HT-29 (cell line): ENCODE measurements at regions not wholly inside any gene's neighbourhood (a gene's known extent, or its start where the extent isn't known, plus 50 kb on each side); places are given as distances from the start of the nearest gene placed in this dataset.
A peak's percentile ranks its signal among the peaks of the same experiment; 100 is the strongest.
"Not testable (repeated sequence)": the region's sequence is repeated elsewhere in the genome, so short reads cannot be mapped to it uniquely, and the experiment has no call there.

Experiments
- DNase-seq: peaks from one replicate; pipeline ENCODE4 v3.0.0-alpha.2; 2015; ENCODE audit warnings: low spot score

DNA sequence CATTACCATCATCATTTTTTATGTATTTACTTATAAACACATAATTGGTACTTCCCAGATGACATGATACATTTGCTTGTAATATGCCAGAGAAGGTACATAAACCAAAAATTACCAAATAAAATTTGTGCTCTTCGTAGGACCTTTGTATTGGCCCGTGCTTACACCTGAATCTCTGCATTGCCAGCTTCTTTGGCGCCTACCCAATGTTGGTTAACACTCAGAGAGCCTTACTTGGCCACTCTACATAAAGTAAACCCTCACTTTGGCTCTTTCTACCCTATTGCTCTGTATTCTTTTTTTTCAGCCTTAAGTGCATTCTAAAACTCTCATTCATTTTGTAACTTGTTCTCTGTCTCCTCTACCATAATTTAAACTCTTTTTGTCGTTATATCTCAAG lies 148.1 kb upstream of the ZNF608 start:
- no peak for DNase-seq

DNA sequence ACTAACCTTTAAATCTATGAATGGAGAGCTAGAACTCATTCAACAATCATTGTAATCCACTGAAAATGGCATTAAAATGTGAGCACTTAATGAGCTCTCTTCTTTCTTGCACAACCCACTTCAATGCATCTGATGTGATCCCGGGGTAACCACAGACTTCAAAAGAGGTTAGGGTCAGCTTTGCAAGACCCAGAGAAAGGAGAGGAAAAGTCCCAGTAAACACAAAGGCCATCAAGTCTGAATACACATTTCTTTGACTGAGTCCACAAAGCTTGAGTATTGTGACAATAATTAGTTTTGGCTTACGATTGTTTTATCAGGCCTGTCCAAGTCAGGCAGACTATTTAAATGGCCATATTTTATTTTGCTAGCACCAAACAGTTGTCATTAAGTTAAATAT lies 148.8 kb upstream of the ZNF608 start:
- DNase-seq, result no peak

DNA sequence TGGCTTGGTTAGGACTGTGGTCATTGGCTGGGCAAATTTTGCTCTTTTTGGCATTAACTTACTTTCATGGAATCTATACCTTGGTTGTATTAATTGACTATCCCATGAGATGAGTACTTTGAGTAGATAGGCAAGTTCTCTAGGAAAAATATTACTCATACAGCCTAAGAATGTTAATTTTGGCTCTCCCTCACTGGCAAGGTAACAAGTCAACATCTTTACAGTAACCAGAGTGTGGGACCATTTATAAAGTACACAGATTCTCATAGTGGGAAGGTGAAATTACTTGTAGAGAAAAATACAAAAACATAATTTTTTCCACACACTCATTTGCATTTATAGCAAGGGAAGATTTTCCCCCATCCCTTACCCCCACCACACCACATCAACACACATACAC lies 154.6 kb upstream of the ZNF608 start:
- DNase-seq, result no peak

DNA sequence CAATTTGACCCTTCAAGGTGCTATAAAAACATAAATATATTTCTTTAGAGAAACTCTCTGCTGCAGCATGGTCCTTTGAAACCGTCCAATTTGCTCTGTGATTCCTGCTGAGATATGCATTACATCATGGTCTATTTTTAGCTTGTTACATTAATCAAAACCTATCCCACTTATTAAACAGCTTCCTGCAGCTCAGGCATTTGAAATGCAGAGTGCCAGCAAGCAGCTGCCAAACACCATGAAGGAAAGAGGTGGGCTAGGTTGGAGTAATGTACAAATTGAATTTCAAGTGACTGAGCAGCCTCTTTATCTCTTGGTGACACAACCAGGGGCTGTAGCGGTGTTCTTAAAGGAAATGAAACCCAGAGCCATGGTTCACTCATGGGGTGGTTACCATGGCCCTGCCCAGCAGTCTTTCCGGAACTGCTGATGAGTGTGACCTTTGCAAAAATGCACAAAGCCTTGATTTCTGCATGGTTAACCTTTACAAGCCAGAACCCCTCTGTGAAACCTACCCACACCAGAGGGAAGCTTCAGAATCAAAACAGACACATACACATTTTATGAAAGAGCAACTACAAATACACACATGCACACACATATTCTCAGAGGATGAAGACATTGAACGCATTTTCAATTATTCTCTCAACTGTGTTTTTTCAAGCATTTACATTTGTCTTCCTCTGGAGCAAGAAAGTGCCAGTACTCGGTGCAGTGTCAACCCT lies 155.8 kb upstream of the ZNF608 start:
- no peak for DNase-seq

DNA sequence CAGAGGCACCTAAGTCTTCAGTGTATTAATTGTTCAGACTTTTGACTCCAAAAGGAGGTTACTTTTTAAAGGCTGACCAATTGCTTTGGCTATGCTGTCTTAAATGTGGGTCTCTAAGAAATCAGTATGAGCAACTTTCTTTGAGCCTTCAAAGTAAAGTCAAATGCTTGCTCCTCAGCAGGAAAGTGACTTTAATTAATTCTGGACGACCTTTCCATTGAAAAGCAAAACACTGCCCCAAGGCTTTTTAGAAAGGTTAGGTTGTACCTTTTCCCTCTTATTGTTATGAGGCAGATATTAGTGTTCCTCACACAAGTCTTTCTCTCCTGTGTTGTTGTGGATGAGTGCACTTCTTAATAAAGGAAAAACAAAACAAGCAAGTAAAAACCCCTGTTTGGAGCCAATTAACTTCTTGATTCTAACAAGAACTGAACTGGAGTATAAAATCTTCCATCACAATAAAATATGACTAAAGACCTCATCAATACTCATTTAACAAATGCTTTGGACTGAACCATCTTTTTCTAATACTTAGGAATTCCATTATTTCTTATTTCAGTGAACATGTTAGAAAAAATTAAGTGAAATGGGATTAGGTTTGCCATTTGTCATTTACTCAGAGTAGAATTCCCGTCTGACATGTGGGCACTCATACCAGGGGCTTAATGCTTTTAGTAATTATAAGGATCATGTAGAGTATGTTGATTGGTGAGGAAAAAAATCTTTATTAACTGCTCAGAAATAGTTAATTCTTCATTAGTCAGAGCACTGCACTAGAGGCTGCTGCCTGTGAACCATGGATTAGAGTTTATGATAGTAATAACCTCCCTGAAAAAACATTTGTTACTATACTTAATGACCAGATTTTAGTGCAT lies 159.1 kb upstream of the ZNF608 start:
- no peak for DNase-seq

DNA sequence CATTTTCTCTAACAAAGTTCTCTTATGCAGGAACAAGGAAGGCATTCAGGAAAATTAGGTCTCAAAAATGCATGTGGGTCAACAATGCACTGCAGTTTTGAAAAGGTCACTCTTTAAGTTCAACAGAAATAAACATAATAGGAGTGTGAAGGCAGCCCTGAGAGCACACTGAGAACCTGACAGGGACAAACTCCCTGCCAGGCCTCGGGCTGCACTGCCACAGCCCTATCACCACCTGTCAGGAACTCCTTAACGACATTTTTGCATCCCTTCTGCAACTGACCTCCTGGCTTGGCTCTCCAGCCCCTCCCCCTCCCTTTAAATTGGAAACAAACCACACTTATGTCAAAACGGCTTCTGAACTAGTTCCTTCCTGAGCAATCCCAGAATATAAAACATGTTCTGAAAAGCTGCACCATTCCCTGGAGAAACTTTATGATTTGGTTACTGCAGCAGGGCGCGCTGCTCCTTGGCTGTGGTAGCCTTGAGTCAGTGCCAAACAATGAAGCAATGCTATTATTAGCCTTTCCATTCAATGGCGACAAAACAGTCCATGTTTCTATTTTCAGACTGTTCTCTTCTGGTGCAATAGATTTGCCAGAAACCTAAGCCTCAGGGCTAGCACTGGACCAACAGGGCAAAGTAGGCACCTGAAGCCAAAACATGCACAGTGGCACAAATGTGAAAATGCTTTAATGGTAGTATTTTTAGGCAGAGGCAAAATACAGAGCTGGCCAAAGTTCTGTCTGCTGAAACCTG lies 160.1 kb upstream of the ZNF608 start:
- peak; percentile 59 for DNase-seq

DNA sequence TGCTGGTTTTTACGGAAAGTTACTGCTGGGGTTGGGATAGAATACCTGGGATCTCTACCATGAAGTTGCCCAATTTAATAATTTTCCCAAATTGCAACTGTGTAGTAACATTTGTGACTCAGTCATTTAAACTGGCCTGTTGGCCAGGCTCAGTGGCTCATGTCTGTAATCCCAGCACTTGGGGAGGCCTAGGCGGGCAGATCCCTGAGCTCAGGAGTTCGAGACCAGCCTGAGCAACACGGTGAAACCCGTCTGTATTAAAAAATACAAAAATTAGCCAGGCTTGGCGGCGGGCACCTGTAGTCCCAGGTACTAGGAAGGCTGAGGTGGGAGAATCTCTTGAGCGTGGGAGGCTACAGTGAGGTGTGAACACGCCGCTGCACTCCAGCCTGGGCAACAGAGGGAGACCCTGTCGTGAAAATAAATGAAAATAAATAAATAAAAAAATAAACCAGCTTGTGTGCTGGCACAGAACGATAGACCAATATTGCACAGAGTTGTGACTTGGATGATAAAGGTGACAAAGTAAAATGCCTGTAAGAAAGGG lies 160.7 kb upstream of the ZNF608 start:
- DNase-seq, result no peak

DNA sequence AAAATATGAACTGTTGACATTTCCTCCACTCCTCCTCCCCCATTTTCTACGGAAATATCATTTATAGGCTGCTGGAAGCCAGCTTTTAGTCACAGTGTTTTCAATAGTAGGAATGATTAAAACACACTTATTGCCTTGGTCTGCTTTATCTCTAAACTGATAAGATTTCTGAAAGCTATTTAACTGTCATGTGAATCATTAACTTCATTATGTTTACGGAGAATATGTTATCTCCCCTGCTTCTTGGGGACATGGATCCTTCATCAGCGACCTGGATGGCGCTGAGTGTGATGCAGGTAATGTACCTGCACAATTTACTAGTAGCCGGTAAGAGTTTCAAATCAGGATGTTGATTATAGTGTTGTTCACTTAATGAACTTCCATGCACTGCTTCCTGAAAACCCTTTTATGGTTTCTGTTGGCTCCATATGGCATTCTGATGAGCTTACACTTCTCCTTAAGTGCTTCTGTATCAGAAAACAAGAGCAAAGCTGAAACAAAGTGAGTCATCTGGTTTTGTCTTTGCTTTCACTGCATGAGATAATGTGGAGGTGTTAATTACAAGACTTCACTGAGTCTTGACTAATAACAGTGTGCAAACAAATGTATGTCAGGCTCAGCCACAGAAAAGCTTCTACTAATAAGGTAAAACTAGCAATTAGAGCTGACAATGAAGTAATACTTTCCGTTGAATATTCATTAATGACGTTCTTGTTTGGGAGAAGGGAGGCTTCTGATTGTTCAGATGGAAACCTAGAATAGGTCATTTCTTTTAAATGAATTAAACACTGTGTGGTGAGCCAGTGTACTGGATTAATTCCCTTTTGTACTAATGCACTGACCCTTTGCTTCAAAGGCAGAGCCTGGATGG lies 162.4 kb upstream of the ZNF608 start:
- peak; percentile 59 for DNase-seq

DNA sequence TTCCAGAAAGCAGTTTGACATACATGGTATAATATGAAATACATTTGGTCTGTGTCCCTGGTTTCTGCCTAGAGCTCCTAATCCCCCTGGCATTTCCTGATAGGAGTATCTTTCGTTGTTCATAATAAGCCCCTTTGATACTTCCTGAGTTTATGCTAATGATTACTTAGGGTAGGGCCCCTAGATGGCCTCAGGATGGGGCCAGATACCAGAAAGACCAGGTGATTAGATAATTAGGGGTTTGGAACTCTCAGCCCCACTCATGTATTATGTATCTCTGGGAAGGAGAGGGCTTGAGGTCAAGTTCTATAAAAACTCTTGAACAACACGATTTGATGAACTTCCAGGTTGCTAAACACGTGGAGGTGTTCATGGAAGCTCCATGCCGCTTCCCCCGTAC lies 163.3 kb upstream of the ZNF608 start:
- no peak for DNase-seq

DNA sequence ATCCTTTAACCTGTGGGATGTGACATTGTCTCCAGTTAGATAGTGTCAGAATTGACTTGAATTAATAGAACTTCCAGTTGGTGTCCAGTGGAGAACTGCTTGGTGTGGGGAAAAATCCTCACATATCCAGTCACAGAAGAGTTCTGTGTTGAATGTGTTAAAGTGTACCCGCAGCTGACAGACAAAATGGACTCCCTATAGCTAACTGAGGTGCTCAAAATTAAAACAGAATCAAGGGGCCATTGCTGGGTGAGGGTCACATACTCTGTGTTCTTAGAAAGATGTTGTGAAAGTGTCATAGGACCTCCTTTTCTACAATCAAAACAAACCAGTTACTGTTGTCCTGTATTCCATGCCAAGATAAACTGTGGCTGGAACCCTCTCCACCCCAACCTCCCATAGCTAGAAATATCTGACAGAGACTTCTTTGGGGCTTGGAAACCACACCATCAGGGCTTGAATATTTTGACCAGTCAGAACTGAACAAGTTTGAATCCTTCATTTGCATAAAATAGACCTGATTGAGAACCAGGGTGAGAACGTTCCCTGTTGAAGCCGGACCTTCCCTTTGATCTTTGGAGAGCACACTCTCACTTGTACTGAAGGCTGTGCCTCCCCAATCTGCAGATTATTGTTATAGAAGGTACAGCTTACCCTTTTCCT lies 164.0 kb upstream of the ZNF608 start:
- no peak for DNase-seq

DNA sequence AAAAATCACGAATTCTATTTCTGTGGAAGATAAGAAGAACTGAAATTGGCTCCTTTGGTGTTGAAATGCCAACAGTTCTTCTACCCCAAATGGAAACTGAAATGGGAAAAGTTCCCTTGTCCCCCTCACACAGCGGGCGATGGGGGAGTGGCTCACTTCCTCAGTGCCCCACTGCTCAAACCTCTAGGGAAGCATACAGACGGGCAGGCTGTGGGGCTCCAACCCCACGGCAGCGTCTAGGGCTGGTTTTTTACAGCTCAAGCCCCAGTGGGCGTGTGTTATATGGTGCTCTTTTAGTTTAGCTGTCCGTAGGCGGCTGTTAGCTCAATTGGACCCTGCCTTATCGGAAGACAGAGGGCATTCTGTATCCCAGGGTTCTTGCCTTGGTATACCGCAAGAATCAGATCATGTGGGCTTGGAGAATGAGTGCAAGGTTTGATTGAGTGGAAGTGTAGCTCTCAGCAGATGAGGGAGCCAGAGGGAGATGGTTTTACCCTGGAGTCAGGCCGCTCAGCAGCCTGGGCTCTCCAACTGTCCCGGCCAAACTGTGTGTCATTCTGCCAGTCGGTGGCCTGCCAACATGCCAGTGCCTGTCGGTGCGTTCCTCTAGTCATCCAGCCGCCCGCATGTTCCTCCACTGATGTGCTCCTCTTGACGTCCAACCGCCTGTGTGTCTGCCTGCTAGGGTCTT lies 166.3 kb upstream of the ZNF608 start:
- DNase-seq, result no peak

DNA sequence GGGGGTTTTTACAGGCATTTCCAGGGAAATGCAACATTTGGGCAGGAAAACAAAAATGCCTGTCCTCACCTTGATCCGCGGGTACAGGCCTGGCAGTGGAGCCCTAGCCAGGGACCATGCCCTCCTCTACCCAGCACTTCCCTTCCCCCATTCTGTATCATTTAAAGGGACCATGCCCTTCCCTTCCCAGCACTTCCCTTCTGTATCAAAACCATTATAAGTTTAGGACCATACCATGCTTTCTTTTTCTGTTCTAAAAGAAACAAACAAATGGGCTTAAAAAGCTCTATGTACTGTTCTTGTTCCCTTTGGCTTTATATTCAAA lies 166.9 kb upstream of the ZNF608 start:
- DNase-seq, result no peak

DNA sequence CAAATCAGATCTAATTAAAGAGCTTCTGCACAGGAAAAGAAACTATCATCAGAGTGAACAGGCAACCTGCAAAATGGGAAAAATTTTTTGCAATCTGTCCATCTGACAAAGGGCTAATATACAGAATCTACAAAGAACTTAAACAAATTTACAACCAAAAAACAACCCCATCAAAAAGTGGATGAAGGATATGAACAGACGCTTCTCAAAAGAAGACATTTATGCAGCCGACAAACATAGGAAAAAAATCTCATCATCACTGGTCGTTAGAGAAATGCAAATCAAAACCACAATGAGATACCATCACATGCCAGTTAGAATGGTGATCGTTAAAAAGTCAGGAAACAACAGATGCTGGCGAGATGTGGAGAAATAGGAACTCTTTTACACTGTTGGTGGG lies 169.9 kb upstream of the ZNF608 start:
- not testable (repeated sequence) for DNase-seq

DNA sequence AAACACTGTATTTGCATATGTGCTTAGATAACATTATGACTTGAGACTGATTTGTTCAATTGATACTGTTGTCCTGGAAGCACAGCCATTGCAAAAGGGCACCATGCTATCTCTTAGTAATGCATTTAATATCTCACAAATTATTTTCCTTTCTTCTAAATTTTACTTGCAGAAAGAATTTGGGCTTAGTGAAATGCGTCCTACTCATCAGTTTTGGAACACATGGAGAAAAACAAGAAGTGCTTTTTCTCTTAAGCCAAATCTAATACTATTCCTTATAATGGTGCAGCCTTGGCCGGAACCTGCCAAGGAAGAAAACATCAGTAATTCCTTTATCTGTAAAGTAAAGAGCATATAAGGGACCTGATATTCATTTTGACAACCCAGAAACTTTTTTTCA lies 172.2 kb upstream of the ZNF608 start:
- no peak for DNase-seq

DNA sequence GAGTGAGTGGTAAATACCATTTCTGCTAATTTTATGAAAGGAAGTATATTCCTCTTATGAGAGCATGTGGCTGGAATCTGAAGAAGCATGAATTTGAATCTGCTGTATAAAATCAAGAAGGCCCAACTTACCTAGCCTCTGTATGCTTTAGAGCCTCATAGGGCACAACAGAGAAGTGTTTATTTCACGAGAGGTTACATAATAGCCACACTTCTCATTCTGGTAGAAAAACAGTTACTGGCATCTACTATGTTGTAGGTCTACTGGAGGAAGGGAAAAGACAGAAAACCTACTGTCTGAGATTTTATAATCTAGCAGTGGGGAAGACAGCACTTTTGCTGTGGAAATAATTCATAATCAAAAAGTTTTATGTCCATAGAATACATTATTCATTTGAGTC lies 172.6 kb upstream of the ZNF608 start:
- DNase-seq, result no peak

DNA sequence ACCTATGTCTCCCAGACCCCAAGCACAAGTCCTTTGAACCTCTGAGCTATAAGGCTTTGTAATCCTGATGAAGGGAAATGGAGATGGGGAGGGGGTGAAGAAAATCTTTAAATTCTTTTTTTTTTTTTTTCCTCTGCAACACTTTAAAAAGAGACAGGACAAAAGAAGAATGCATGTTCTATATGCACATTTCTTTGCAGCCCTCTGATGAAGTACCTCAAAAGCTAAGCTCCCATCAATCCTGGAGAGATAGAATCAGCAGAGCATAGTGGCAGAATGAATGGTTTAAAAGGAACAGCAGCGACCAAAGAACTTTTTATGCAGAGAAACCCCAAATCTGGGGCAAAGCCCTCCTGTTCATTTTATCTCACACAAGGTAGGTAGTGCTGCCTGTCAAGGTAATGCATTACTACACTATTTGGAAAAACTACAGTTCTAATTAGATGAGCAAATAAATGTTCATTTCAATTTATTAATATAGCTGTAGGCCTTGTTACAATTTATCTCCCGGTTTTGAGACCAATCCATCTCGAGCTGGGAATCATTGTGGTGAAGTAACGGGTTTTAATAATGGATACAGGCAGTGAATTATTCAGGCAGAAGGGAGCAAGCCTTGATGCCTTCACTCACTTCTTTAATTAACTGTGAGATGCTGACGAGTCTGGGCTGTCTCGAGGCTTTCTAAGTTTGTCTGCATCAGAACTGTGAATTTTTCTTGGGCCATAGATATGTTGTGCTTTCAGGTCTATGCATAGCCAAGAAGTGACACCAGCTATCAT lies 173.5 kb upstream of the ZNF608 start:
- no peak for DNase-seq

DNA sequence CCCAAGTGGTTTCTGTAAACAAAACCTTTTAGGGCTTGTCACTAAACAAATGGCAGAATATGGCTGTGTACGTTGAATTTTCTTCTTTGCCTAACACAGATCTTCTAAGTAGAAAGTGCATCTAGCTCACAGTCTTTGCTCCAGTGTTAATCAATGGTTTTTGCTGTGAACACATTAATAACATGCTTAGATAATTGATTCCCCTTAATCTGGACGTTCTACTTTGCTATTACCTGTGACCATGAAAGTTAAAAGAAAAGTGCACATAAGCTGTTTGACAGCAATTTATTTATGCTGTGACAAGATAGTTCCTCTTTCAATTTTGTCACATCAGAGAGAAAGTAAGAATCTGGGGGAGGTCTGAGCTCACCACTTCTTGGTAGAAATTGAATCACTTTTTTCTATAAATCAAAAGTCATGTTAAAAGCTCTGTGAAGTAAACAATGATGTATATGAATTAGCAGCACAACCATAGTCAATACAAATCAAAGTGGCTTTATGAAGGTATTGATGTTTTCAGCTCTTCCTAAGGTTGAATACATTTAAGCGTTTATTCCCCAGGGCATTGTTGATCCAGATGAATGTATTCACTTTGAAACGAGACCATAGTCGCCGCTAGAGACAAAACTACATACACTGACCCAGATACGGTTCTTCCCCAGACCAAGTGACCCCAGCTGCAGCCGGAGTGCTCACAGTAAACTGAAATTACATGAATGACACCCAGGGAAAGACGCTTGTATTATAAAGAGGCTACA lies 174.6 kb upstream of the ZNF608 start:
- DNase-seq, result no peak

DNA sequence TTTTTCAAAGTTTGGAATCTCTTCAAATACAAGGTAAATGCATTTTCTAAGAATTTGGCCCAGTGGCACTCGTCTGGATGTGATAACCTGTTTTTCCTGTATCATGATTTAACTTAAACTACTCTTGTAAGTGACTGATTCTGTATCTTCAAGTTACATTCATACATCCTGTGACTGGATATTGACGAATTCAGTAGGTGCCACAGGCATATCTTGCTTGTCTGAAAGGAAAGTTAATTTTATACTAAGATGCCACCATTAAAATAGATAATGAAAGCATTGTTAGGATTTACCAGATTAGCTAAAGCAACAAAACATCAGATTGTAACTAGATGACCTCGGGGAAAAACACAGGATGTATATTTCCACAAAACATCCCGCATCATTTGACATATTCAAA lies 175.3 kb upstream of the ZNF608 start:
- DNase-seq, result no peak
